Inferior parietal cortex (tissue), 1 donor: ENCODE measurements at regions not wholly inside any gene's neighbourhood (a gene's known extent, or its start where the extent isn't known, plus 50 kb on each side); places are given as distances from the start of the nearest gene placed in this dataset.

Experiments
- DNase-seq: peaks from one replicate; pipeline ENCODE4 v3.0.0-alpha.2; 2016; ENCODE audit errors: extremely low spot score

DNA sequence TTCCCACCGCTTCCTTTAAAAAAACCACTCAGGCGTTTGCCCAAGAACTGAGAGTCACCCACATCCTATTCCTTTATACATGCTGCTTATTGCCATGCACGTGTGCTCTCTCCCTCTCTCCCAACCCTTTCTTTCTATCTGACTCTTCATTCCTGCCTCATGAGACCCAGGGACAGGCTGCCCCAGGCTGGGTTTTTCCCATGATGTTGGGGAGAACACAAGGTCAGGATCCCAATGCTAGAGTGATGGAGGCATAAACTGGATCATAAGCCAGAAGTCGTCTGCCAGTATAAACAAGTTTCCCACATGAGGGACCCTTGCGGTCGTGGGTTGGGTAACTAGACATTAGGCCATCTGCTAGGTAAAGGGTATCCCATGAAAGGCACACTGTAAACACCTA lies 64.9 kb downstream of the CD2 start:
- DNase-seq = no peak

GRCh38 chr1:116820369-116820768 lies 66.1 kb downstream of the CD2 start:
- peak; percentile 42 for DNase-seq

DNA sequence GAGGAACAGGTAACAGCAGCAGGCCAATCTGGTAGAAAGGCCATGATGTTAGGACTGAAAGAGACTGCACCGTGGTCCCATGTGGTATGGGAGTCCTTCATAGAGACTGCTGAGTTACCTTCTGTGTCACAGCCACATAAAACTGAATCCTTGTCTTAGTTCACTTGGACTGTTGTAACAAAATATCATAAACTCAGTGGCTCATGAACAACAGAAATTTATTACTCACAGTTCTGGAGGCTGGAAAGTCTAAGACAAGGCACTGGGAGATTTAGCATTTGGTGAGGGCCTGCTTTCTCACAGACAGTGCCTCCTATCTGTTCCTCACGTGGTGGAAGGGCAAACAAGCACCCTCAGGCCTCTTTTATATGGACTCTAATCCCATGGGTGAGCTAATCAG lies 67.5 kb downstream of the CD2 start:
- DNase-seq = no peak

GRCh38 chr1:116824631-116825206 lies 70.5 kb downstream of the CD2 start:
- DNase-seq = no peak

DNA sequence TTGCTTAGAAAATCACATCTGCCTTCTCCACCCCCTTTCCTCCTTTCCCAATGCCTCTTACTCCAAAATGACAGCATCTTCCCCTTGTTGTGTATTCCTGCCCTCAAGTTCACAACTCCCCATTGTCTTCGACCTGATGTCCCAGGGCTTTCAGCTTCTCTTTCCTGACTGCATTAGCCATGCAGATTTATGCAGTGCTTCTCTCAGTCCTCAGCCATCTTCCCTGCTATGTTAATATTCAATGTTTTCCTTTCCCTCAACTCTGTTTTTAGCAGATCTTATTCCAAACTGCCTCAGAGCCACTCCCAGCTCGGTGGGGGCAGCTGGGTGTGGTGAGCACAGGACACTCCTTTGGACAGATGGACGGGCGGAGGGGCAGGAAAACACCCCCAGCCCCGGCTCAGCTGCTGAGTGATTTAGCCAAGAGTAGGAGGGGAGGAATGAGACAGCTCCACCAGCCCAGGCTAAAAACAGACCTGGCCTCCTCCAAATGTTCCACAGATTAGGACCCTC lies 71.0 kb downstream of the CD2 start:
- peak; percentile 48 for DNase-seq

- no peak for DNase-seq
These were observed 71.6 kb downstream of the CD2 start for GRCh38 chr1:116825720-116826438.

GRCh38 chr1:116826818-116827606 lies 72.8 kb downstream of the CD2 start:
- no peak for DNase-seq

DNA sequence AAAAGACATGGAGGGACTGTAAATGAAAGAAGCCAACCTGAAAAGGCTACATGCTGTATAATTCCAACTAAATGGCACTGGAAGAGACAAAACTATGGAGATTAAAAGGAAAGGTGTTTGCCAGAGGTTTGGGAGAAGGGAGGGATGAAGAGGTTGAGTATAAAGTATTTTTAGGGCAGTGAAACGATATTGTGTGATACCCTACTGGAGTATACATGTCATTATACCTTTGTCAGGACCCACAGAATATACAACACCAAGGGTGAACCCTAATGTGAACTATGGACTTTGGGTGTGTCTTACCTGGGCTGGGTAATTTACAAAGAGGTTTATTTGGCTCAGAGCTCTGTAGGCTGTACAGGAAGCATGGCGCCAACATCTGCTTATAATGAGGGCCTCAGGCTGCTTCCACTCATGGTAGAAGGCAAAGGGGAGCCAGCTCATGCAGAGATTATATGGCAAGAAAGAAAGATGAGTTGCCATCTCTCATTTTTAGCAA lies 73.4 kb downstream of the CD2 start:
- DNase-seq = no peak

- no peak for DNase-seq
These were observed 77.3 kb upstream of the PTGFRN start for GRCh38 chr1:116832308-116832931.

GRCh38 chr1:116832932-116833578 lies 76.7 kb upstream of the PTGFRN start:
- no peak for DNase-seq

GRCh38 chr1:116833718-116834117 lies 76.0 kb upstream of the PTGFRN start:
- no peak for DNase-seq

- DNase-seq = no peak
These were observed 75.1 kb upstream of the PTGFRN start for GRCh38 chr1:116834595-116834994.

DNA sequence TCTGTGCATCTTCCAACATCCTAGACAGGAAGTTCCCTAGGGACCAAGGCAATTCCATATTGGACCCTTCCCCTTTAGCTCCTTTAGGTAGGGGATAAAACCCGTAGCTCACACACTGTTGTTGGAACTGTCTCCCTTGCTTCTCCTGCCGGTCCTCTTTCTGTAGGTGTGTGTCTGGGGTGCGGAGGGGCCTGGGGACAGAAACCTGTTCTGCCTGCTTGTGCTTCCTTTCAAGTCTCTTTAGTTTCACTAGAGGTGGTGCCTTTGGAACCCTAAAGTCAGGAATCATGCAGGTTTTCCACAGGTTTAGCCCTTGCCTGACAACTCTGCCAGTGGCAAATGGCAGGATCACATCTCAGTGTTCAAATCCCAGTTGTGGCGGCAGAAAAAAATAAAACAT lies 74.6 kb upstream of the PTGFRN start:
- no peak for DNase-seq

DNA sequence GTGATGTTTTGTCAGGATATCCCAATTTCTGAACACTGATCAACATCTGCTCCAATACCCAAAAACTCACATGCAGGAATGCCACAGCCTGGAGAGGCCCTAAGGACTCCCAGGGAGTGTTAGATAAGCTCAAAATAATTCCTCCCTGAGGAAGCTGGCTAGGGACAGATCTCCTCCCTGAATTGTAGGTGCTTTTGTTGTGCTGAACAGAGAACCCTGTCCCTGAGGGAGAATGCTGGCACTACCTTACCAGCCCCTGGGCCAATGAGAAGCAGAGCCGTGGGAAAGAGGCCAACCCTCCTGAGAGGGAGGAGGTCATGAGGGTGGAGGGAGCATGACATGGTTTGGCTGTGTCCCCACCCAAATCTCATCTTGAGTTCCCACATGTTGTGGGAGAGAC lies 73.6 kb upstream of the PTGFRN start:
- no peak for DNase-seq

DNA sequence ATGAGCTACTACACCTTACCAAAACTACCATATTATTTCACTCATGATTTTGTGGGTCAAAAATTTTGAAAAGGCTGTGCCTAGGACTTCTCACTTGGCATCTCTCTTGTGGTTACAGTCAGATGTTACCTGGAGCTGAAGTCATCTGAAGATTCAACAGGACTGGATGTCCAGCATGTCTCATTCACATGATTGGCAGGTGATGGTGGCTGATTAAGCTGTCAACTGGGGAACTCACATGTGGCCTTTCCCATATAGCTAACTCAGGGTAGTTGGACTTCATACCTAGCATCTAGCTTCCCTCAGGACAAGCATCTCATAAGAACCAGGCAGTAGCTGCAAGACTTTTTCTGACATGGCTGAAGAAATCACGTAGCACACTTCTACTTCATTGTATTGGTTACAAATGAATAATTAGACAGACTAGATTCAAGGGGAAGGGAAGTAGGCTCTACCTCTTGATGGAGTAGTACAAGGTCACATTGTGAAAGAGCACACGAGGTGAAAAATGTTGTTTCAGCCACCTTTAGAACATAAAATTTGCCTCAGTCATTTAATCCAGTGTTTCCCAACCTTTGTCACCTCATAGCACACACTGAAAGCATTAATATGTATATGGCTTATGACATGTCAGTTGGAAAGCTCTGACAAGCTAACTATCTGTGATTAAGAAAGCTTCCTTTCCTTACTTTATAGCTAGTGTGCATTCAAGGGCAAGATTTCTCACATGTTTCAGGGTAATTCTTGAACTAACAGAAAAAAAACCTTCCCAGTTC lies 68.0 kb upstream of the PTGFRN start:
- DNase-seq = no peak

DNA sequence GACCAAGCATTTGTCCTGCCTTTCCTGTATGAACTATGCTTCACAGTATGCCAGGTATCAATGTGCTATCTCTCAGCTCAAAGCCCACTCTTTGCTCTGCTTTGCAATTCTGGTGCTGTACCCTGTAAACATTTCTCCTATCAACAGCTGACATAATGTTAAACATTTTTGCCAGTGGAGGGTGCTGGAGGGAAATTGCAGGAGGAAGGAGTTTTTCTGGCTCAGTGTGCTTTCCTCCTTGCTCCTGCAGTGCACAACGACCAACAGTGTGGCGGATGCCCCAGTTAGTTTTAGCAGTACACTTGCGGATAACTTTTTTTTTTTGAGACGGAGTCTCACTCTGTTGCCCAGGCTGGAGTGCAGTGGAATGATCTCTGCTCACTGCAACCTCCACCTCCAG lies 67.1 kb upstream of the PTGFRN start:
- no peak for DNase-seq

- no peak for DNase-seq
These were observed 64.9 kb upstream of the PTGFRN start for GRCh38 chr1:116844775-116845174.

- DNase-seq = no peak
These were observed 62.5 kb upstream of the PTGFRN start for GRCh38 chr1:116847190-116847589.

- no peak for DNase-seq
These were observed 61.8 kb upstream of the PTGFRN start for GRCh38 chr1:116847688-116848531.

- DNase-seq = no peak
These were observed 59.3 kb upstream of the PTGFRN start for GRCh38 chr1:116850436-116850835.
